ENCODE measurements at regions not wholly inside any gene's neighbourhood (a gene's known extent, or its start where the extent isn't known, plus 50 kb on each side); places are given as distances from the start of the nearest gene placed in this dataset.

- H3K14ac ChIP-seq (ENCODE audit: low read length in 2 of 2), result no peak overlapping the region
- no peak overlapping the region for H2AK5ac ChIP-seq (ENCODE audit: low read length, severe bottlenecking)
- no peak overlapping the region for H3K4me2 ChIP-seq (ENCODE audit: low read length, poor library complexity, severe bottlenecking)
- H2BK5ac ChIP-seq (ENCODE audit: low read depth, low read length, poor library complexity, severe bottlenecking), result no peak overlapping the region
- no peak overlapping the region for H3K9ac ChIP-seq (ENCODE audit: low read length)
- H3K4ac ChIP-seq (ENCODE audit: low read depth in 1 of 2, low read length in 2 of 2), result no peak overlapping the region
- no peak overlapping the region for H4K8ac ChIP-seq (ENCODE audit: low read length)
- peak; percentile 53 for DNase-seq
- no peak overlapping the region for H3K4me3 ChIP-seq (ENCODE audit: insufficient read depth in 1 of 2, low read depth in 1 of 2, low read length in 2 of 2)
- H2AFZ ChIP-seq (ENCODE audit: low read depth, low read length), result no peak overlapping the region
- H4K91ac ChIP-seq (ENCODE audit: low read length), result no peak overlapping the region
- no peak overlapping the region for H3K23ac ChIP-seq (ENCODE audit: low read length in 2 of 2)
- no peaks in the 10 kb centered on the region for H3K27me3 ChIP-seq (ENCODE audit: control insufficient read depth in 1 of 2, insufficient read depth in 1 of 2, low read length in 2 of 2)
- no peak overlapping the region for H3K18ac ChIP-seq (ENCODE audit: low read depth in 1 of 2, low read length in 2 of 2)
- no peak overlapping the region for H2BK12ac ChIP-seq (ENCODE audit: low read length in 2 of 2)
- no peak overlapping the region for H2BK120ac ChIP-seq (ENCODE audit: low read depth, low read length)
- H3K9me3 ChIP-seq (ENCODE audit: control insufficient read depth, low read length), result no peaks in the 10 kb centered on the region
- H3K79me1 ChIP-seq (replicated peaks; ENCODE audit: low read length, poor library complexity, severe bottlenecking), result no peaks in the 10 kb centered on the region
- no peak overlapping the region for H2BK15ac ChIP-seq (ENCODE audit: low read depth, poor library complexity, severe bottlenecking)
- H3K4me1 ChIP-seq (ENCODE audit: control insufficient read depth, insufficient read depth, low read depth, low read length), result peaks cover 4% of the 10 kb centered on the region
- no peaks in the 10 kb centered on the region for H3K36me3 ChIP-seq (ENCODE audit: control insufficient read depth in 1 of 2, insufficient read depth in 2 of 2, low read depth in 1 of 2, low read length in 2 of 2)
- H3K27ac ChIP-seq (ENCODE audit: low read length, poor library complexity, severe bottlenecking), result peak overlapping the region; percentile 91
- WGBS, result 45% methylated on average over 4 of the region's 5 CpGs
Measured at GRCh38 chr3:99509224-99509623, 129.2 kb upstream of the COL8A1 start.

GRCh38 chr3:99508191-99508590 is 130.2 kb upstream of the COL8A1 start:
- Histone ChIP-seq H3K14ac (ENCODE audit: low read length in 2 of 2) (no peak overlapping the region), H2BK12ac (ENCODE audit: low read length in 2 of 2) (no peak overlapping the region), H3K27me3 (ENCODE audit: control insufficient read depth in 1 of 2, insufficient read depth in 1 of 2, low read length in 2 of 2) (no peaks in the 10 kb centered on the region), H3K36me3 (ENCODE audit: control insufficient read depth in 1 of 2, insufficient read depth in 2 of 2, low read depth in 1 of 2, low read length in 2 of 2) (no peaks in the 10 kb centered on the region), H3K9me3 (ENCODE audit: control insufficient read depth, low read length) (no peaks in the 10 kb centered on the region), H2AK5ac (ENCODE audit: low read length, severe bottlenecking) (no peak overlapping the region), H3K9ac (ENCODE audit: low read length) (no peak overlapping the region), H3K18ac (ENCODE audit: low read depth in 1 of 2, low read length in 2 of 2) (no peak overlapping the region), H3K4me3 (ENCODE audit: insufficient read depth in 1 of 2, low read depth in 1 of 2, low read length in 2 of 2) (no peak overlapping the region), H3K23ac (ENCODE audit: low read length in 2 of 2) (no peak overlapping the region), H2BK5ac (ENCODE audit: low read depth, low read length, poor library complexity, severe bottlenecking) (no peak overlapping the region), H3K27ac (ENCODE audit: low read length, poor library complexity, severe bottlenecking) (no peak overlapping the region), H3K4me2 (ENCODE audit: low read length, poor library complexity, severe bottlenecking) (no peak overlapping the region), H4K8ac (ENCODE audit: low read length) (no peak overlapping the region), H3K79me1 (replicated peaks; ENCODE audit: low read length, poor library complexity, severe bottlenecking) (no peaks in the 10 kb centered on the region), H3K4me1 (ENCODE audit: control insufficient read depth, insufficient read depth, low read depth, low read length) (peaks cover 6% of the 10 kb centered on the region), H2BK15ac (ENCODE audit: low read depth, poor library complexity, severe bottlenecking) (no peak overlapping the region), H3K4ac (ENCODE audit: low read depth in 1 of 2, low read length in 2 of 2) (no peak overlapping the region), H2AFZ (ENCODE audit: low read depth, low read length) (no peak overlapping the region), H4K91ac (ENCODE audit: low read length) (no peak overlapping the region), H2BK120ac (ENCODE audit: low read depth, low read length) (no peak overlapping the region)
- no peak for DNase-seq

GRCh38 chr3:99505646-99506269 is 132.6 kb upstream of the COL8A1 start:
- H3K18ac ChIP-seq (ENCODE audit: low read depth in 1 of 2, low read length in 2 of 2), result no peak overlapping the region
- H3K36me3 ChIP-seq (ENCODE audit: control insufficient read depth in 1 of 2, insufficient read depth in 2 of 2, low read depth in 1 of 2, low read length in 2 of 2), result no peaks in the 10 kb centered on the region
- H3K27ac ChIP-seq (ENCODE audit: low read length, poor library complexity, severe bottlenecking), result peak overlapping the region; percentile 28
- peak overlapping the region; percentile 78 for H3K9ac ChIP-seq (ENCODE audit: low read length)
- H3K79me1 ChIP-seq (replicated peaks; ENCODE audit: low read length, poor library complexity, severe bottlenecking), result no peaks in the 10 kb centered on the region
- H3K23ac ChIP-seq (ENCODE audit: low read length in 2 of 2), result no peak overlapping the region
- no peak overlapping the region for H4K8ac ChIP-seq (ENCODE audit: low read length)
- no peak overlapping the region for H2BK12ac ChIP-seq (ENCODE audit: low read length in 2 of 2)
- peak overlapping the region; percentile 88 for H2AK5ac ChIP-seq (ENCODE audit: low read length, severe bottlenecking)
- no peak overlapping the region for H2BK15ac ChIP-seq (ENCODE audit: low read depth, poor library complexity, severe bottlenecking)
- peak overlapping the region; percentile 24 to 37 for H3K4ac ChIP-seq (ENCODE audit: low read depth in 1 of 2, low read length in 2 of 2)
- 44% methylated on average over 4 of the region's 7 CpGs for WGBS
- no peaks in the 10 kb centered on the region for H3K27me3 ChIP-seq (ENCODE audit: control insufficient read depth in 1 of 2, insufficient read depth in 1 of 2, low read length in 2 of 2)
- H3K9me3 ChIP-seq (ENCODE audit: control insufficient read depth, low read length), result no peaks in the 10 kb centered on the region
- H4K91ac ChIP-seq (ENCODE audit: low read length), result no peak overlapping the region
- H2BK120ac ChIP-seq (ENCODE audit: low read depth, low read length), result no peak overlapping the region
- H3K4me3 ChIP-seq (ENCODE audit: insufficient read depth in 1 of 2, low read depth in 1 of 2, low read length in 2 of 2), result no peak overlapping the region
- no peak overlapping the region for H3K4me2 ChIP-seq (ENCODE audit: low read length, poor library complexity, severe bottlenecking)
- DNase-seq, result peak; percentile 99
- H3K4me1 ChIP-seq (ENCODE audit: control insufficient read depth, insufficient read depth, low read depth, low read length), result peaks cover 6% of the 10 kb centered on the region
- no peak overlapping the region for H3K14ac ChIP-seq (ENCODE audit: low read length in 2 of 2)
- no peak overlapping the region for H2BK5ac ChIP-seq (ENCODE audit: low read depth, low read length, poor library complexity, severe bottlenecking)
- no peak overlapping the region for H2AFZ ChIP-seq (ENCODE audit: low read depth, low read length)

- DNase-seq, result peak; percentile 61
- no peak overlapping the region for H3K18ac ChIP-seq (ENCODE audit: low read depth in 1 of 2, low read length in 2 of 2)
- WGBS, result no CpG with 5 or more reads among the region's 1 CpG
Measured at GRCh38 chr3:99505200-99505599, 133.2 kb upstream of the COL8A1 start.

More at GRCh38 chr3:99505200-99505599, 133.2 kb upstream of the COL8A1 start:
- no peak overlapping the region for H2BK15ac ChIP-seq (ENCODE audit: low read depth, poor library complexity, severe bottlenecking)
- no peaks in the 10 kb centered on the region for H3K27me3 ChIP-seq (ENCODE audit: control insufficient read depth in 1 of 2, insufficient read depth in 1 of 2, low read length in 2 of 2)
- no peak overlapping the region for H2BK5ac ChIP-seq (ENCODE audit: low read depth, low read length, poor library complexity, severe bottlenecking)
- H2AFZ ChIP-seq (ENCODE audit: low read depth, low read length), result no peak overlapping the region
- H2BK120ac ChIP-seq (ENCODE audit: low read depth, low read length), result no peak overlapping the region
- no peak overlapping the region for H3K4me3 ChIP-seq (ENCODE audit: insufficient read depth in 1 of 2, low read depth in 1 of 2, low read length in 2 of 2)
- H3K36me3 ChIP-seq (ENCODE audit: control insufficient read depth in 1 of 2, insufficient read depth in 2 of 2, low read depth in 1 of 2, low read length in 2 of 2), result no peaks in the 10 kb centered on the region
- no peak overlapping the region for H3K23ac ChIP-seq (ENCODE audit: low read length in 2 of 2)
- no peak overlapping the region for H4K8ac ChIP-seq (ENCODE audit: low read length)
- peak overlapping the region; percentile 74 for H2AK5ac ChIP-seq (ENCODE audit: low read length, severe bottlenecking)
- H3K14ac ChIP-seq (ENCODE audit: low read length in 2 of 2), result no peak overlapping the region
- no peak overlapping the region for H3K27ac ChIP-seq (ENCODE audit: low read length, poor library complexity, severe bottlenecking)
- no peak overlapping the region for H4K91ac ChIP-seq (ENCODE audit: low read length)
- no peaks in the 10 kb centered on the region for H3K9me3 ChIP-seq (ENCODE audit: control insufficient read depth, low read length)
- H3K4me2 ChIP-seq (ENCODE audit: low read length, poor library complexity, severe bottlenecking), result no peak overlapping the region
- H3K4me1 ChIP-seq (ENCODE audit: control insufficient read depth, insufficient read depth, low read depth, low read length), result peaks cover 8% of the 10 kb centered on the region
- H3K4ac ChIP-seq (ENCODE audit: low read depth in 1 of 2, low read length in 2 of 2), result no peak overlapping the region
- peak overlapping the region; percentile 78 for H3K9ac ChIP-seq (ENCODE audit: low read length)
- no peak overlapping the region for H2BK12ac ChIP-seq (ENCODE audit: low read length in 2 of 2)
- no peaks in the 10 kb centered on the region for H3K79me1 ChIP-seq (replicated peaks; ENCODE audit: low read length, poor library complexity, severe bottlenecking)
